Transverse colon (tissue), 4 donors: ENCODE measurements at regions not wholly inside any gene's neighbourhood (a gene's known extent, or its start where the extent isn't known, plus 50 kb on each side); places are given as distances from the start of the nearest gene placed in this dataset.

Source experiments
- CTCF ChIP-seq, 5 experiments: fragments of 200-600 bp in 3 of 5; fragments of 450-650 bp in 2 of 5; sonication (generic) in 3 of 5; IDR thresholded peaks; 1 replicate in 2 of 5; 2 replicates in 3 of 5; pipeline ENCODE4 v1.5.1; 2016 to 2017; ENCODE audit warnings: antibody characterized with exemption in 5 of 5, inconsistent platforms in 3 of 5, mild to moderate bottlenecking in 2 of 5, moderate library complexity in 1 of 5
- POLR2A ChIP-seq: fragments of 450-650 bp; IDR thresholded peaks from one replicate; pipeline ENCODE4 v1.6.1; 2016; ENCODE audit warnings: antibody characterized with exemption, mild to moderate bottlenecking, moderate library complexity
- POLR2AphosphoS5 ChIP-seq, 3 donors: sonication (generic); formaldehyde crosslinking; IDR thresholded peaks; one replicate each; pipeline ENCODE4 v1.6.1; 2016; ENCODE audit warnings: antibody characterized with exemption in 3 of 3

- TF ChIP-seq CTCF (IDR thresholded peaks at IDR 0.05) (no peak), POLR2AphosphoS5 (IDR thresholded peaks at IDR 0.05) (no peak), POLR2A (no peak)
Observed at GRCh38 chr18:56495884-56496283, 142.5 kb downstream of the TXNL1 start.
